ENCODE measurements at regions not wholly inside any gene's neighbourhood (a gene's known extent, or its start where the extent isn't known, plus 50 kb on each side); places are given as distances from the start of the nearest gene placed in this dataset.

DNA sequence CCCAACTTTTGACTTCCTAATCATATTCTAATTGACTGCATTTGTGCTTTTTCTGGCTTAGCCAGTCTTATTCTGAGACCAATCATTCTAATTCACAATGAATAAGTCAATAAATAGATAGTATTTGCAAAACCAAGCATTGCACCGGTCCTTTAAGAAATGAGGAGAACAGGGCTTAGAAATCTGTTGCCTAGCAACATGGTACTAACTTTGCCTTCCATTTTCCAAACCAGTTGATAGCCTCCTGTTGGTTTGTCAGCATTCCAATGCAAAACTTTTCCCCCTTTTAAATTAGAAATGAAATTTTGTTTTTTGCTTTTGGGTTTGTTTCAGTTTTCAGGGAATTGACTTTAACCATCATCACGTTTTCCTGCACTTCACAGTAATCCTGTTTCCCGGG, 603.5 kb upstream of the NRP1 start:
- no peak overlapping the region for H3K4me2 ChIP-seq
- H3K4me3 ChIP-seq (IDR thresholded peaks at IDR 0.05; ENCODE audit: insufficient read depth, low read depth, low read length) = no peak overlapping the region
- TF ChIP-seq, protein P1, sequence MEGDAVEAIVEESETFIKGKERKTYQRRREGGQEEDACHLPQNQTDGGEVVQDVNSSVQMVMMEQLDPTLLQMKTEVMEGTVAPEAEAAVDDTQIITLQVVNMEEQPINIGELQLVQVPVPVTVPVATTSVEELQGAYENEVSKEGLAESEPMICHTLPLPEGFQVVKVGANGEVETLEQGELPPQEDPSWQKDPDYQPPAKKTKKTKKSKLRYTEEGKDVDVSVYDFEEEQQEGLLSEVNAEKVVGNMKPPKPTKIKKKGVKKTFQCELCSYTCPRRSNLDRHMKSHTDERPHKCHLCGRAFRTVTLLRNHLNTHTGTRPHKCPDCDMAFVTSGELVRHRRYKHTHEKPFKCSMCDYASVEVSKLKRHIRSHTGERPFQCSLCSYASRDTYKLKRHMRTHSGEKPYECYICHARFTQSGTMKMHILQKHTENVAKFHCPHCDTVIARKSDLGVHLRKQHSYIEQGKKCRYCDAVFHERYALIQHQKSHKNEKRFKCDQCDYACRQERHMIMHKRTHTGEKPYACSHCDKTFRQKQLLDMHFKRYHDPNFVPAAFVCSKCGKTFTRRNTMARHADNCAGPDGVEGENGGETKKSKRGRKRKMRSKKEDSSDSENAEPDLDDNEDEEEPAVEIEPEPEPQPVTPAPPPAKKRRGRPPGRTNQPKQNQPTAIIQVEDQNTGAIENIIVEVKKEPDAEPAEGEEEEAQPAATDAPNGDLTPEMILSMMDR (conservative IDR thresholded peaks at IDR 0.05; ENCODE audit: low read depth, low read length) = no peak
- H4K20me1 ChIP-seq (ENCODE audit: insufficient read depth) = no peaks in the 10 kb centered on the region
- no peaks in the 10 kb centered on the region for H3K79me2 ChIP-seq (ENCODE audit: insufficient read depth, low read depth)
- H3K27ac ChIP-seq = no peak overlapping the region
- no peak overlapping the region for H2AFZ ChIP-seq (ENCODE audit: low read depth)
- no peaks in the 10 kb centered on the region for H3K4me1 ChIP-seq (ENCODE audit: low read depth, poor library complexity, severe bottlenecking)
- H3K27me3 ChIP-seq (ENCODE audit: insufficient read depth, low read depth) = no peaks in the 10 kb centered on the region
- H3K36me3 ChIP-seq (ENCODE audit: insufficient read depth) = no peaks in the 10 kb centered on the region
- no peak overlapping the region for H3K9ac ChIP-seq

DNA sequence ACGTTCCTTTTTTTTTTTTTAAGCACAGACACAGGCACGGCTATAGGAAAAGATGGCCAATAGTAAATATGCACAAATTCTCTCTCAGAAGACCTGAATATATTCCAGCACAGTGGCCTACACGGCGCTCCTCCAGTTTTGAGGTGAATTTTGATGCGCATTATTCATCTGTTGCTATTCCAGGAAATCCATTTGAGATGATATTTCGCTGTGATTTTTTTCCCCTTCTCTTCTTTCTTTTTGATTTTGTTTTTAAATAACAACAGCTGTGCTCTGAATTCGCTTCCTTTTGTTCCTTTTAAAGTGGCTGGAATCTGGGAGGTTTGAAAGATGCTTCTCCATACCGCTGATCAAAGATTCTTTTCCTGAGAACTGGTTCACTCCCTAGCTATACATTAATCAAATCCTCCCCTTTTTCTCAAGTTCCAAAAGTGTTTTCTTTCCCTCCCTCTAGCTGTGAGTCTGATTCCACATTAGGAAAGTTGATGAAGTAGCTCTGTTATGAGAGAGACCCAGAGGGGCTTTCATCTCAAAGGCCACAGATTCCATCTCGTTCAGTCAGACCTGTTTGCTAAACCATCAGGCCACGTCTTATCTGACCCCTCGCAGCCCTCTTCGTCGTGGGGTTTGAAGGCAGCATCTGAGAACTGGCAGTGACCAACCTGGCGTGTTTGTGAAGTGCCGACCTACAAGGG, 602.7 kb upstream of the NRP1 start:
- Histone ChIP-seq H3K4me1 (ENCODE audit: low read depth, poor library complexity, severe bottlenecking) (no peaks in the 10 kb centered on the region), H3K4me3 (IDR thresholded peaks at IDR 0.05; ENCODE audit: insufficient read depth, low read depth, low read length) (no peak overlapping the region), H3K9ac (no peak overlapping the region), H3K79me2 (ENCODE audit: insufficient read depth, low read depth) (no peaks in the 10 kb centered on the region), H3K27me3 (ENCODE audit: insufficient read depth, low read depth) (no peaks in the 10 kb centered on the region), H3K36me3 (ENCODE audit: insufficient read depth) (no peaks in the 10 kb centered on the region), H3K27ac (no peak overlapping the region), H2AFZ (ENCODE audit: low read depth) (no peak overlapping the region), H4K20me1 (ENCODE audit: insufficient read depth) (no peaks in the 10 kb centered on the region), H3K4me2 (no peak overlapping the region)
- TF ChIP-seq, protein P1 (conservative IDR thresholded peaks at IDR 0.05; ENCODE audit: low read depth, low read length) = no peak

DNA sequence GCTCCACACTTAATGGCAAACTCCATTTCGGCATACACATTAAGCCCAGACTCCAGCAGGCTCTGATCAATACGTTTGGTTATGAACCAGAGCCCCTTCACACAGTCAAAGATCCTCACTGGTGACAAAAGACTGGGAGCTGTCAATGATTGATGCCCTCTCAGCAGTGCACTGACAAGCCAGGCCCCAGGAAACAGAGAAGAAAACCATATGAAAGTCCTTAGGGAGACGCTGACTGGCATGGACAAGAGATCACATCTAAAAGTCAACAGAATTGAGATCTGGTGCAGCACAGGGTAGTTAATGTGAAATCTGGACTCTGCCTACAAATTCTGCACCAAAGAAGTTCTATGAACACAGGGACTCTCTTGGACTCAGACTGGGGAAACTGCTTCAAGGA, 600.9 kb upstream of the NRP1 start:
- Histone ChIP-seq H3K9ac (no peak overlapping the region), H2AFZ (ENCODE audit: low read depth) (no peak overlapping the region), H3K27ac (no peak overlapping the region), H3K36me3 (ENCODE audit: insufficient read depth) (no peaks in the 10 kb centered on the region), H3K4me3 (IDR thresholded peaks at IDR 0.05; ENCODE audit: insufficient read depth, low read depth, low read length) (no peak overlapping the region), H3K4me2 (no peak overlapping the region), H3K79me2 (ENCODE audit: insufficient read depth, low read depth) (no peaks in the 10 kb centered on the region), H3K4me1 (ENCODE audit: low read depth, poor library complexity, severe bottlenecking) (no peaks in the 10 kb centered on the region), H4K20me1 (ENCODE audit: insufficient read depth) (no peaks in the 10 kb centered on the region), H3K27me3 (ENCODE audit: insufficient read depth, low read depth) (no peaks in the 10 kb centered on the region)
- TF ChIP-seq, protein P1 (conservative IDR thresholded peaks at IDR 0.05; ENCODE audit: low read depth, low read length) = no peak

DNA sequence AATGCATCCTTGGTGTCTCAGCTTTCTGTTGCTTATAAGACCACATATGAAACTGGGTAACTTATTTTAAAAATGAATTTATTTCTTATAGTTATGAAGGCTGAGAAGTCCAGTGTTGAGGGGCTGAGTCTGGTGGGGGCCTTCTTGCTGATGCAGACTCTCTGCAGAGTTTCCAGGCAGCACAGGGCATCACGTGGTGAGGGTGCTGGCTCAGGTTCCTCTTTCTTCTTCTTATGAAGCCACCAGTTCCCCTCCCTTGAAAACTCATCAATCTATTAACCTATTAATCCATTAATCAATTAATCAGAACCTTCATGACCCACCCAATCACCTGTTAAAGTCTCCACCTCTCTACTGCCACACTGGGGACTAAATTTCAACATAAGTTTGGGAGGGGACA, 595.6 kb upstream of the NRP1 start:
- H3K4me2 ChIP-seq = no peak overlapping the region
- no peak overlapping the region for H3K27ac ChIP-seq
- no peaks in the 10 kb centered on the region for H3K4me1 ChIP-seq (ENCODE audit: low read depth, poor library complexity, severe bottlenecking)
- H3K9ac ChIP-seq = no peak overlapping the region
- H3K27me3 ChIP-seq (ENCODE audit: insufficient read depth, low read depth) = no peaks in the 10 kb centered on the region
- no peaks in the 10 kb centered on the region for H3K36me3 ChIP-seq (ENCODE audit: insufficient read depth)
- H3K79me2 ChIP-seq (ENCODE audit: insufficient read depth, low read depth) = no peaks in the 10 kb centered on the region
- H4K20me1 ChIP-seq (ENCODE audit: insufficient read depth) = no peaks in the 10 kb centered on the region
- H2AFZ ChIP-seq (ENCODE audit: low read depth) = no peak overlapping the region
- TF ChIP-seq, protein P1 (conservative IDR thresholded peaks at IDR 0.05; ENCODE audit: low read depth, low read length) = no peak
- no peak overlapping the region for H3K4me3 ChIP-seq (IDR thresholded peaks at IDR 0.05; ENCODE audit: insufficient read depth, low read depth, low read length)

Data from KMS-11 (cell line).